HG03457 (cell line): ENCODE measurements at regions not wholly inside any gene's neighbourhood (a gene's known extent, or its start where the extent isn't known, plus 50 kb on each side); places are given as distances from the start of the nearest gene placed in this dataset.

Experiments
- ATAC-seq: cut with Tn5 transposase; IDR thresholded peaks from one replicate; pipeline ENCODE4 v1.9.1; 2021; ENCODE audit warnings: moderate number of reproducible peaks; ENCODE audit not compliant: unreplicated experiment

DNA sequence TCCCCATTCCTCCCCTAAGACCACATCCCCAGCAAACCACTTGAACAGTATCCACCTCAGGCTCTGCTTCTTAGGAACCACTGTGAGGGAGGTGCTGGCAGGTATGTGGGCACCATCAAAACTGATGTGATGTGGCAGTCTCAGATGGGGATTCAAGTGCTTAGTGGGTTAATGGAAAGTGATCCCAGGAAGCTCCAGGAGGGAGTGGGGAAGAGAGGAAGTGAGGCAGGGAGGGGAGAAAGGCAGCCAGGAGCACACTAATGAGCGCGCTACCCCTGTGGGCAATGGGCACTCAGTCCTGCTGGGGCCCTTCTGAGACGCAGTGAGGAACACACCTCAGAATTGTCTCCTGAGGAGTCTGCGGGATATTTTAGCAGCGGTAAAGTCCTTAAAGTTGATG lies 263.1 kb upstream of the MOCS1 start:
- no peak for ATAC-seq

- ATAC-seq: no peak
Observed at GRCh38 chr6:40196135-40196518, 261.9 kb upstream of the MOCS1 start.

- ATAC-seq: no peak
Observed at GRCh38 chr6:40195428-40196134, 261.3 kb upstream of the MOCS1 start.

DNA sequence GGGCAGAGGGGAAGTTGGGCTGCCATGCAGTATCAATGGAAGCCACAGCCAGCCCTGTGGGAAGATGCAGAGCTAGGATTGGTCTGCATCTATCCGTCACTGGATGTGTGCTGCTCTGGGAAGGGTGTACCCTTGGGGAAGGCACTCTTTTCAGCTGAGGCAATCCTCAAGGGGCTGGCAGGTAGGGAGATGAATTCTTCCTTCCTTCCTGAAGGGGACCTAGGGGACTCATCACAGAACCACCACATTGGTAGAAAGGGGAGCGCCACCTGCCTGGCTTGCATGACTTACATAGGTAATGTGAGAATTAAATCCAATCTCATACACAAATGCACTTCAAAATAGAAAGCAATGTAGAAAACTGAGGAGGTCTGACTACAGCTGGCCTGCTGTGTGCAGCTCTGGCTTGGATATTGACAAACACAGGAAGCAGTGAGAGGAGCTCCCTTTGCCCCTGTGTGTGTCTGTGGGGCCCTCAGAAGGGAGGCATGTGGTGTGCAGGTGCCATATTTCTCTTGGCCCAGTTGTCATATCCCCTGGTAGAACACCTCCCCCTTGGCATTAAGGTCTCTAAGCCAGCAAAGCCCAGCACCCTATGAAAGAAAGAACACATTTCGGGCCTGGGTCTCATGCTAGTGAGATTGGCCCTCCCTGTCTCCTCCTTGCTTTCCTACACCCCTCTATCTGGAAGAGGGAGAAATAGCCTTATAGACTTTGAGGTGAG lies 260.3 kb upstream of the MOCS1 start:
- no peak for ATAC-seq

DNA sequence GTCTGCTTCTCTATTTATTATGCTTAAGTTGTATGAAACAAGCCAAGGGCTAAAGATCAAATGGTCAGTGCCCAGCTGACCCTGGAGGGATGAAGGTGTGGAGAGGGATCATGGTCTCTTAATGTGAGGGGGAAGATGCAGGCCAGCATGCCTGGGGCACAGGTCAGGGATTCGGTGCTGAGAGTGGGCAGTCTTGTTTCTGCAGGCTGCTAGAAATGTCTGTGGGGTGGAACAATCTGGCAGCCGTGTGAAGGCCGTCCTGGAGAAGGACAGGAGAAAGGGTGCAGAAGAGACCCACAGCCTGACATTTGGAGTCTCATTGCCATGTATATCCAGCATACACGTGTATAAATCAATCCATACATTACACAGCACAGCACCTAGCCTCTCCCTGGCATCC lies 258.3 kb upstream of the MOCS1 start:
- no peak for ATAC-seq

DNA sequence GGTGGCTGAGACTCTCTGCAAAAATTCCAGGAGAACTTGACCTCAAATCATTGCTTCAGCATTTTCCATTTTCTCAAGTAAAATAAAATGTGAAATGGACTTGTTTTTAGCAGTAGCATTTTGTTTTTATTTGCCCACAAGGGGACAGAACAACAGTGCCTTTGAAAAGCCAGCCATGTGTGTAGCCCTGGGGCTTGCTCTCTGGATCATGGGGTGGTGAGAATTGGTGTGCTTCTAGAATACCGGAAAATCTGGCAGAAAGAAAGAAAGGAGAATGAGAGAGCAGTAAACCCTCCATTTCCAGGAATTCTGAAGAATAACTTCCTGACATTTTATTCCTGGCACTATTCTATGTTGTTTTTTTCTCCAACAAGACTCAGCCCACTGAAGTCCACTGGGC lies 254.7 kb upstream of the MOCS1 start:
- no peak for ATAC-seq

GRCh38 chr6:40187535-40188144 lies 253.4 kb upstream of the MOCS1 start:
- ATAC-seq: no peak

GRCh38 chr6:40185486-40185885 lies 251.2 kb upstream of the MOCS1 start:
- ATAC-seq: no peak

- ATAC-seq: no peak
Observed at GRCh38 chr6:40183902-40184301, 249.6 kb upstream of the MOCS1 start.

DNA sequence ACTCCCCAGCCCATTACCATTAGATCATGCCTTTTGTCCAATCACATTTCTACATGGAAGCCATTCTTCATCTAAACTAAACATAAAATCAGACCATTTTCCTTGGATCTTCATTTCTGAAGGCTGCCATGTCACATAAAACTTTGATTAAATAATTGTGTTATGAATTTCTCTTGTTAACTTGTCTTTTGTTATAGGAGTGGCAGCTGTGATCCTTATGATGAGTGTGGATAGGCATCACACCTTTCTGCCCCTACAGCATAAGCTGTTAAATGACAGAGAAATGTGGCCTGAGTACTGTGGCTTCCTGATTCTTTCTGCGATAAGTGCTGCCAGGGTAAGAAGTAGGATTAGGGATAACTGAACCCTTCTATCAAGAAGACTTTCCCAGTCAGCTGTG lies 247.1 kb upstream of the MOCS1 start:
- no peak for ATAC-seq

GRCh38 chr6:40180271-40180670 lies 246.0 kb upstream of the MOCS1 start:
- no peak for ATAC-seq

- no peak for ATAC-seq
Observed at GRCh38 chr6:40179496-40179895, 245.2 kb upstream of the MOCS1 start.

- ATAC-seq: no peak
Observed at GRCh38 chr6:40177598-40177997, 243.3 kb upstream of the MOCS1 start.

GRCh38 chr6:40176152-40176551 lies 241.9 kb upstream of the MOCS1 start:
- ATAC-seq: no peak

DNA sequence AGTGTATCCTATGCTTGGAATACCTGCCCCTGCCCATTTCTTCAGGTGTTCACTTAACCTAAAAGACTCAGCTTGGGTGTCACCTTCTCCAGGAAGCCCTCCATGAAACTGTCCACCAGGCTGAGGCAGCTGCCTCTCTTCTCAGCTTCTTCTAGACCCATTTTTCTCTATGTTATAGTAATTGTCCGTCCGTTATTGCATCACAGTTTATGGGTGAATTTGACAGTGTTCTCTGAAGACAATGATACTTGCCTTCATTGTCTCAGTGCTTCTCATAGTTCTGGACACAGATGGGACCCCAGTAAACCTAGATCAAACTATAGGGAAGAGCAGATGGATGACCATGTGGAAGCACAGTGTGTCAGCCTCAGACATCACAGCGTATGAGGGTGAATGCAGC lies 238.0 kb upstream of the MOCS1 start:
- ATAC-seq: no peak

GRCh38 chr6:40171343-40171742 lies 237.1 kb upstream of the MOCS1 start:
- no peak for ATAC-seq

GRCh38 chr6:40170856-40171255 lies 236.6 kb upstream of the MOCS1 start:
- no peak for ATAC-seq

- ATAC-seq: no peak
Observed at GRCh38 chr6:40169878-40170277, 235.6 kb upstream of the MOCS1 start.

- ATAC-seq: no peak
Observed at GRCh38 chr6:40166963-40167362, 232.7 kb upstream of the MOCS1 start.

- no peak for ATAC-seq
Observed at GRCh38 chr6:40165036-40165709, 230.9 kb upstream of the MOCS1 start.

DNA sequence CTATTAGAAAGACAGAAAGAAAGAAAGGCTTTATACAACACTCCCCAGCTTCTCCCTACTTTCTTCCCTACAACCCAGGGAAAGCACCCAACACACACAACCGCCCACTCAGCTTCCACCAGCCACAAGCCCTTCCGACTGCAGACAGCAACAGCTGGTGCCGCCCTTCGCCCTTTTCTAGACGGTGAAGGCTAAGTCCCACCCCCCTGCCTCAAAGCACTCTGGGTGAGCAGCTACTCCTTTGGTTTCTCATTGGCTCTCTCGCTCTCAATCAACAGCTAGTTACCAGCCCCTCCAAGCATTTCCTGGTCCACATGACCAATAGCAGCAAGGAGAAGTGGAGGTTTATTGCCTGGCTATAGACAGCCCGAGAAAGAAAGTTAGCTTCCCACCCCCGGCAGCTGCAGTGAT lies 230.1 kb upstream of the MOCS1 start:
- ATAC-seq: no peak

GRCh38 chr6:40163924-40164323 lies 229.7 kb upstream of the MOCS1 start:
- ATAC-seq: no peak
